SU-DHL-6 (cell line): ENCODE measurements at regions not wholly inside any gene's neighbourhood (a gene's known extent, or its start where the extent isn't known, plus 50 kb on each side); places are given as distances from the start of the nearest gene placed in this dataset.

Experiments
- CTCF ChIP-seq: fragments of 200-600 bp; sonication (generic); IDR thresholded peaks from one replicate; pipeline ENCODE4 v1.5.1; 2017; ENCODE audit warnings: antibody characterized with exemption, mild to moderate bottlenecking, low read length, moderate library complexity; ENCODE audit not compliant: insufficient read depth, poor library complexity, severe bottlenecking
- EZH2phosphoT487 ChIP-seq: fragments of 200-600 bp; sonication (generic), shearing (Covaris generic); conservative IDR thresholded peaks from 2 replicates; pipeline ENCODE4 v1.6.1; 2018; ENCODE audit warnings: mild to moderate bottlenecking, antibody characterized with exemption, low read length, moderate library complexity, mixed read lengths

GRCh38 chr5:28500511-28500910, 1462.1 kb upstream of the CDH9 start:
- no peak for TF ChIP-seq CTCF
- no peak for TF ChIP-seq EZH2phosphoT487
